ENCODE measurements at regions not wholly inside any gene's neighbourhood (a gene's known extent, or its start where the extent isn't known, plus 50 kb on each side); places are given as distances from the start of the nearest gene placed in this dataset.

DNA sequence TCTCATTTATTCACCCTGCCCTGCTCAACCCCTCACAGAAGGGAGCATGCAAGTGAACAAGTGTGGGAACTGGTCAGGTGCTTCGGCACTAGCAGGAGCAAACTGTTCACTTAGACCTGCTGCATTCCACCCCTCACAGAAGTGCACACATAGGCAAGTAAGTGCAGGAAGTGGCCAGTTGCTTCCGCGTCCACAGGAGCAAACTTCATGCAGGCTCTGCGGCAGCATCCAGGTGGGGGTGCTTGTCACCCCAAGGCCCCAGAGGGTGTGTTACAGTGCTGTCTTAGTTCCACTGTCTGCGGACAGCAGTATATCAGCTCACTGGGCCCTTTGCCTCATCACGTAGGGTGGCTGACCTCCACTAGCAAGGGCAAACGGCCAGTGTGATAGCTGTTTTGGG is 167.3 kb upstream of the AVPR1A start:
- TF ChIP-seq POLR2AphosphoS5 (IDR thresholded peaks at IDR 0.05), result no peak
- TF ChIP-seq POLR2A (IDR thresholded peaks at IDR 0.05), result no peak

Measured in prostate gland (tissue), 1 donor.